ENCODE measurements at regions not wholly inside any gene's neighbourhood (a gene's known extent, or its start where the extent isn't known, plus 50 kb on each side); places are given as distances from the start of the nearest gene placed in this dataset.

GRCh38 chrX:2135421-2135820 is 365.4 kb downstream of the DHRSX start:
- no peak overlapping the region for H3K4me3 ChIP-seq
- TF ChIP-seq CTCF (IDR thresholded peaks at IDR 0.05) (no peak), POLR2A (IDR thresholded peaks at IDR 0.05) (no peak)
- WGBS, 4 donors: 89 to 95% (median 93%) methylated on average over 6 of the region's 6 CpGs
- H3K27me3 ChIP-seq: no peaks in the 10 kb centered on the region
- H3K36me3 ChIP-seq: no peaks in the 10 kb centered on the region
- no peaks in the 10 kb centered on the region for H3K9me3 ChIP-seq
- intact Hi-C loops (cut with DNase I): no loop called here
- DNase-seq: no peak
- no peak overlapping the region for H3K27ac ChIP-seq
- H3K4me1 ChIP-seq: no peaks in the 10 kb centered on the region
- ATAC-seq: no peak

- H3K36me3 ChIP-seq: no peaks in the 10 kb centered on the region
- ATAC-seq: no peak
- H3K27ac ChIP-seq: no peak overlapping the region
- no peak for DNase-seq
- intact Hi-C loops (cut with DNase I): no loop called here
- H3K27me3 ChIP-seq: no peaks in the 10 kb centered on the region
- WGBS, 4 donors: 45 to 68% (median 58%) methylated on average over 1 of the region's 1 CpG
- no peak overlapping the region for H3K4me3 ChIP-seq
- no peaks in the 10 kb centered on the region for H3K9me3 ChIP-seq
- TF ChIP-seq CTCF (IDR thresholded peaks at IDR 0.05) (no peak), POLR2A (IDR thresholded peaks at IDR 0.05) (no peak)
- no peaks in the 10 kb centered on the region for H3K4me1 ChIP-seq
Observed at GRCh38 chrX:2134782-2135181, 366.0 kb downstream of the DHRSX start.
